Activated CD8-positive, alpha-beta memory T cell treated with anti-CD3 and anti-CD28 coated beads, Interleukin-2, amount 50 U/mL, for 48 hours (primary cell): ENCODE measurements at regions not wholly inside any gene's neighbourhood (a gene's known extent, or its start where the extent isn't known, plus 50 kb on each side); places are given as distances from the start of the nearest gene placed in this dataset.
"Not testable (repeated sequence)": the region's sequence is repeated elsewhere in the genome, so short reads cannot be mapped to it uniquely, and the experiment has no call there.

Source experiments
- DNase-seq: peaks from one replicate; pipeline ENCODE4 v3.0.0-alpha.2; 2020

GRCh38 chr20:5492937-5493336 is 117.9 kb downstream of the GPCPD1 start:
- DNase-seq, result no peak

- DNase-seq, result no peak
Observed at GRCh38 chr20:5491455-5491854, 119.4 kb downstream of the GPCPD1 start.

- DNase-seq, result no peak
Observed at GRCh38 chr20:5489601-5490000, 121.2 kb downstream of the GPCPD1 start.

- no peak for DNase-seq
Observed at GRCh38 chr20:5488823-5489222, 122.0 kb downstream of the GPCPD1 start.

- DNase-seq, result no peak
Observed at GRCh38 chr20:5486377-5487054, 124.3 kb downstream of the GPCPD1 start.

- DNase-seq, result no peak
Observed at GRCh38 chr20:5484926-5485325, 125.9 kb downstream of the GPCPD1 start.

GRCh38 chr20:5484346-5484745 is 126.5 kb downstream of the GPCPD1 start:
- DNase-seq, result no peak

- DNase-seq, result no peak
Observed at GRCh38 chr20:5482791-5483190, 128.0 kb downstream of the GPCPD1 start.

GRCh38 chr20:5481872-5482271 is 128.9 kb downstream of the GPCPD1 start:
- no peak for DNase-seq

GRCh38 chr20:5480824-5481600 is 129.8 kb downstream of the GPCPD1 start:
- DNase-seq, result no peak

GRCh38 chr20:5474646-5475550 is 135.9 kb downstream of the GPCPD1 start:
- DNase-seq, result no peak

- not testable (repeated sequence) for DNase-seq
Observed at GRCh38 chr20:5471866-5472265, 138.9 kb downstream of the GPCPD1 start.

GRCh38 chr20:5471368-5471767 is 139.4 kb downstream of the GPCPD1 start:
- no peak for DNase-seq

- DNase-seq, result no peak
Observed at GRCh38 chr20:5470943-5471342, 139.9 kb downstream of the GPCPD1 start.

GRCh38 chr20:5470458-5470857 is 140.3 kb downstream of the GPCPD1 start:
- DNase-seq, result no peak

- no peak for DNase-seq
Observed at GRCh38 chr20:5469111-5469510, 141.7 kb downstream of the GPCPD1 start.

GRCh38 chr20:5467086-5467485 is 143.7 kb downstream of the GPCPD1 start:
- DNase-seq, result no peak

- DNase-seq, result no peak
Observed at GRCh38 chr20:5465604-5465927, 145.2 kb downstream of the GPCPD1 start.

- no peak for DNase-seq
Observed at GRCh38 chr20:5464901-5465603, 145.8 kb downstream of the GPCPD1 start.

GRCh38 chr20:5463007-5463686 is 146.4 kb upstream of the PROKR2 start:
- no peak for DNase-seq

- DNase-seq, result not testable (repeated sequence)
Observed at GRCh38 chr20:5453745-5454144, 137.0 kb upstream of the PROKR2 start.

- DNase-seq, result not testable (repeated sequence)
Observed at GRCh38 chr20:5453316-5453715, 136.6 kb upstream of the PROKR2 start.
